H9 (cell line): ENCODE measurements at regions not wholly inside any gene's neighbourhood (a gene's known extent, or its start where the extent isn't known, plus 50 kb on each side); places are given as distances from the start of the nearest gene placed in this dataset.
A peak's percentile ranks its signal among the peaks of the same experiment; 100 is the strongest.

Experiments used
- DNase-seq: peaks from one replicate; pipeline ENCODE4 v3.0.0-alpha.2; 2017
- H2AFZ ChIP-seq: one replicate; pipeline ENCODE4 v1.6.1; 2013; ENCODE audit warnings: mild to moderate bottlenecking, low read length, control low read depth, moderate library complexity
- H2AK5ac ChIP-seq: 2 replicates; pipeline ENCODE4 v1.6.1; 2013; ENCODE audit warnings: low read length, control low read depth, mixed read lengths; ENCODE audit not compliant: insufficient read length
- H2BK120ac ChIP-seq: one replicate; pipeline ENCODE4 v1.6.1; 2013; ENCODE audit warnings: low read depth, mild to moderate bottlenecking, low read length, control low read depth, inconsistent platforms; ENCODE audit not compliant: poor library complexity, severe bottlenecking
- H2BK12ac ChIP-seq: 2 replicates; pipeline ENCODE4 v1.6.1; 2013; ENCODE audit warnings: low read length, control low read depth, mixed read lengths, low read depth; ENCODE audit not compliant: insufficient read length
- H2BK15ac ChIP-seq: 2 replicates; pipeline ENCODE4 v1.6.1; 2013; ENCODE audit warnings: low read depth, low read length, control low read depth
- H2BK20ac ChIP-seq: one replicate; pipeline ENCODE4 v1.6.1; 2013; ENCODE audit warnings: low read depth, mild to moderate bottlenecking, low read length, control low read depth, inconsistent platforms; ENCODE audit not compliant: poor library complexity, severe bottlenecking
- H2BK5ac ChIP-seq: 2 replicates; pipeline ENCODE4 v1.6.1; 2013; ENCODE audit warnings: low read length, control low read depth, mixed read lengths; ENCODE audit not compliant: insufficient read length
- H3K14ac ChIP-seq: 2 replicates; pipeline ENCODE4 v1.6.1; 2013; ENCODE audit warnings: low read length, control low read depth; ENCODE audit not compliant: insufficient read depth
- H3K18ac ChIP-seq: 2 replicates; pipeline ENCODE4 v1.6.1; 2013; ENCODE audit warnings: low read depth, mild to moderate bottlenecking, mixed read lengths, low read length, control low read depth; ENCODE audit not compliant: insufficient read length
- H3K23ac ChIP-seq: 2 replicates; pipeline ENCODE4 v1.6.1; 2013; ENCODE audit warnings: low read length, control low read depth, mixed read lengths, low read depth; ENCODE audit not compliant: insufficient read length
- H3K23me2 ChIP-seq: 2 replicates; pipeline ENCODE4 v1.6.1; 2013; ENCODE audit warnings: low read depth, mild to moderate bottlenecking, mixed read lengths, low read length, control low read depth; ENCODE audit not compliant: insufficient read length, poor library complexity, severe bottlenecking
- H3K27ac ChIP-seq: 2 replicates; pipeline ENCODE4 v1.5.1; 2013; ENCODE audit warnings: low read length, control low read depth, mixed read lengths, low read depth; ENCODE audit not compliant: insufficient read length
- H3K27me3 ChIP-seq: 2 replicates; pipeline ENCODE4 v1.6.1; 2013; ENCODE audit warnings: low read length, control low read depth, inconsistent platforms; ENCODE audit not compliant: insufficient read depth
- H3K4ac ChIP-seq: 2 replicates; pipeline ENCODE4 v1.6.1; 2013; ENCODE audit warnings: low read depth, mild to moderate bottlenecking, control low read depth, inconsistent platforms, low read length, moderate library complexity
- H3K4me1 ChIP-seq: 2 replicates; pipeline ENCODE4 v1.6.1; 2013; ENCODE audit warnings: low read length, control low read depth, inconsistent platforms; ENCODE audit not compliant: insufficient read depth
- H3K4me2 ChIP-seq: 2 replicates; pipeline ENCODE4 v1.6.1; 2013; ENCODE audit warnings: low read length, control low read depth, mixed read lengths; ENCODE audit not compliant: insufficient read length, insufficient read depth
- H3K56ac ChIP-seq: 2 replicates; pipeline ENCODE4 v1.6.1; 2013; ENCODE audit warnings: low read depth, mild to moderate bottlenecking, mixed read lengths, low read length, control low read depth; ENCODE audit not compliant: insufficient read length
- H3K79me1 ChIP-seq: 2 replicates; pipeline ENCODE4 v1.6.1; 2013; ENCODE audit warnings: low read depth, mild to moderate bottlenecking, moderate library complexity, low read length, control low read depth, inconsistent platforms; ENCODE audit not compliant: insufficient read depth, poor library complexity, severe bottlenecking
- H3K79me2 ChIP-seq: 2 replicates; pipeline ENCODE4 v1.6.1; 2013; ENCODE audit warnings: low read length, control low read depth, inconsistent platforms; ENCODE audit not compliant: insufficient read depth
- H3K9ac ChIP-seq: 2 replicates; pipeline ENCODE4 v1.6.1; 2013; ENCODE audit warnings: low read length, control low read depth, mixed read lengths; ENCODE audit not compliant: insufficient read length; ENCODE audit errors: extremely low read depth
- H3K9me3 ChIP-seq: one replicate; pipeline ENCODE4 v1.6.1; 2013; ENCODE audit warnings: low read depth, low read length, inconsistent platforms; ENCODE audit not compliant: control insufficient read depth
- H3T11ph ChIP-seq: one replicate; pipeline ENCODE4 v1.6.1; 2013; ENCODE audit warnings: mild to moderate bottlenecking, low read length, control low read depth, inconsistent platforms
- H4K20me1 ChIP-seq: one replicate; pipeline ENCODE4 v1.6.1; 2013; ENCODE audit not compliant: control insufficient read depth, insufficient read length, insufficient read depth
- H4K5ac ChIP-seq: 2 replicates; pipeline ENCODE4 v1.6.1; 2013; ENCODE audit warnings: low read depth, mild to moderate bottlenecking, mixed read lengths, low read length, control low read depth; ENCODE audit not compliant: insufficient read length
- H4K8ac ChIP-seq: replicated peaks from 2 replicates; pipeline ENCODE4 v1.6.1; 2013; ENCODE audit warnings: low read length, control low read depth, mixed read lengths, low read depth; ENCODE audit not compliant: insufficient read length
- H4K91ac ChIP-seq: 2 replicates; pipeline ENCODE4 v1.6.1; 2013; ENCODE audit warnings: low read depth, mild to moderate bottlenecking, moderate library complexity, mixed read lengths, low read length, control low read depth; ENCODE audit not compliant: insufficient read length
- H3K27ac Mint-ChIP-seq, 3 experiments: 2 replicates in 2 of 3; 3 replicates in 1 of 3; pipeline ENCODE4 v1.8.0; 2020 to 2021; ENCODE audit warnings: mixed read lengths in 3 of 3, mild to moderate bottlenecking in 1 of 3, moderate library complexity in 1 of 3
- H3K27me3 Mint-ChIP-seq: 2 replicates; pipeline ENCODE4 v1.8.0; 2021; ENCODE audit warnings: low read depth, mild to moderate bottlenecking, moderate library complexity, mixed read lengths
- H3K36me3 Mint-ChIP-seq, 3 experiments: 2 replicates in 2 of 3; 3 replicates in 1 of 3; pipeline ENCODE4 v1.8.0; 2020 to 2021; ENCODE audit warnings: low read depth in 3 of 3, mixed read lengths in 3 of 3; ENCODE audit not compliant: insufficient read depth in 1 of 3
- H3K4me1 Mint-ChIP-seq, 2 experiments: 2 replicates each; pipeline ENCODE4 v1.8.0; 2020; ENCODE audit warnings: mixed read lengths in 2 of 2
- H3K4me3 Mint-ChIP-seq, 2 experiments: 2 replicates in 1 of 2; 3 replicates in 1 of 2; pipeline ENCODE4 v1.8.0; 2020 to 2021; ENCODE audit warnings: mild to moderate bottlenecking in 2 of 2, mixed read lengths in 2 of 2, moderate library complexity in 1 of 2
- H3K9me3 Mint-ChIP-seq, 2 experiments: 2 replicates in 1 of 2; 3 replicates in 1 of 2; pipeline ENCODE4 v1.8.0; 2020; ENCODE audit warnings: mild to moderate bottlenecking in 2 of 2, mixed read lengths in 2 of 2, moderate library complexity in 1 of 2
- WGBS: extraction: QIAGEN DNeasy Blood & Tissue Kit; methylation state at CpG from one replicate; pipeline ENCODE4 v1.1.7; 2013; ENCODE audit warnings: missing lambda C conversion rate, low lambda C conversion rate, mixed read lengths; ENCODE audit not compliant: insufficient read length; ENCODE audit errors: extremely low coverage; 5-methylcytosine and 5-hydroxymethylcytosine counted together
- TF ChIP-seq, protein P1 (sequence below): fragments of 200-600 bp; sonication (generic); conservative IDR thresholded peaks from 3 replicates; pipeline ENCODE4 v1.8.0; 2021; ENCODE audit warnings: antibody characterized with exemption, mild to moderate bottlenecking

DNA sequence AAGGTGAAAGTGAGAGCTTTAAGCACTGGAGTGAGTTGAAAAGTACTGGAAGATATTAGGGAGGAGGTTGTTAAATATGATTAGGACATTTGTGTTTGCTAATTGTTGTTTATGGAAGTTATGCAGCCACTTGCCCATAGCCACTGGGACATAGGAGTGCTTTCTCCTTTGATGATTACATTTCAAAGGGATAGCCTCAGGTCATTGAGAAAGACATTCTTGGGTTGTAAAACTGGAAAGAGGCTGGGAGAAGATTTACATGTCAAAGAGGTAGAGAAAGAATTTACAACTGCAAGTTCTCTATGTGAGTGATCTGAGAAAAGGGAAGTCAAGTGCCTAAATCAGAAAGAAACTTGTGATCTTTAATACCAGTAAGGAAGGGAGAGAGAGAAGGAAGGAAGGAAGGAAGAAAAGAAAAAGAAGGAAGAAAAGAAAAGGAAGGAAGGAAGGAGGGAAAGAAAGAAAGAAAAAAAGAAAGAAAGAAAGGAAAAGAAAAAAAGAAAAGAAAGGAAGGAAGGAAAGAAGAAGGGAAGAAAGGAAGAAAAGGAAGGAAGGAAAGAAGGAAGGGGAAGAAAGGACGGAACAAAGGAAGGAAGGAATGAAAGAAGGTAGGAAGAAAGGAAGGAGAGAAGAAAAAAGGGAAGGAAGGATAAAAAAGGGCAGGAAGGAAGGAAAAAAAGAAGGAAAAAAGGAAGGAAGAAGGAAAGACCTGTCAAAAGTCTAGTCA is 284.6 kb upstream of the DPYD start:
- no peak overlapping the region for H3K14ac ChIP-seq
- no peak overlapping the region for H3K56ac ChIP-seq
- 100% methylated on average over 1 of the region's 1 CpG for WGBS
- H3K4me3 Mint-ChIP-seq, result no peak overlapping the region
- H3K27ac Mint-ChIP-seq, result peak overlapping the region in 2 of 3 experiments; percentile 8 to 11; a peak in 2 of 7 replicates
- H3K23ac ChIP-seq, result no peak overlapping the region
- H2BK12ac ChIP-seq, result no peak overlapping the region
- no peak overlapping the region for H2AK5ac ChIP-seq
- H2BK20ac ChIP-seq, result no peak overlapping the region
- no peaks in the 10 kb centered on the region for H3K36me3 Mint-ChIP-seq
- no peak overlapping the region for H3K27ac ChIP-seq
- H2BK15ac ChIP-seq, result no peak overlapping the region
- no peak overlapping the region for H4K8ac ChIP-seq
- H3K79me1 ChIP-seq, result no peaks in the 10 kb centered on the region
- H2BK120ac ChIP-seq, result no peak overlapping the region
- H3K9ac ChIP-seq, result no peak overlapping the region
- no peak for DNase-seq
- no peaks in the 10 kb centered on the region for H3K79me2 ChIP-seq
- H3T11ph ChIP-seq, result no peak overlapping the region
- no peaks in the 10 kb centered on the region for H4K20me1 ChIP-seq
- peaks cover 30 to 39% of the 10 kb centered on the region in 2 experiments for H3K4me1 Mint-ChIP-seq
- H3K27me3 ChIP-seq, result peaks cover 17% of the 10 kb centered on the region; the same call in 1 of the 2 replicates
- TF ChIP-seq, protein P1, sequence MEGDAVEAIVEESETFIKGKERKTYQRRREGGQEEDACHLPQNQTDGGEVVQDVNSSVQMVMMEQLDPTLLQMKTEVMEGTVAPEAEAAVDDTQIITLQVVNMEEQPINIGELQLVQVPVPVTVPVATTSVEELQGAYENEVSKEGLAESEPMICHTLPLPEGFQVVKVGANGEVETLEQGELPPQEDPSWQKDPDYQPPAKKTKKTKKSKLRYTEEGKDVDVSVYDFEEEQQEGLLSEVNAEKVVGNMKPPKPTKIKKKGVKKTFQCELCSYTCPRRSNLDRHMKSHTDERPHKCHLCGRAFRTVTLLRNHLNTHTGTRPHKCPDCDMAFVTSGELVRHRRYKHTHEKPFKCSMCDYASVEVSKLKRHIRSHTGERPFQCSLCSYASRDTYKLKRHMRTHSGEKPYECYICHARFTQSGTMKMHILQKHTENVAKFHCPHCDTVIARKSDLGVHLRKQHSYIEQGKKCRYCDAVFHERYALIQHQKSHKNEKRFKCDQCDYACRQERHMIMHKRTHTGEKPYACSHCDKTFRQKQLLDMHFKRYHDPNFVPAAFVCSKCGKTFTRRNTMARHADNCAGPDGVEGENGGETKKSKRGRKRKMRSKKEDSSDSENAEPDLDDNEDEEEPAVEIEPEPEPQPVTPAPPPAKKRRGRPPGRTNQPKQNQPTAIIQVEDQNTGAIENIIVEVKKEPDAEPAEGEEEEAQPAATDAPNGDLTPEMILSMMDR, result no peak
- no peaks in the 10 kb centered on the region; the same call in 1 of the 2 replicates for H3K4me1 ChIP-seq
- no peaks in the 10 kb centered on the region; a peak in 2 of 5 replicates for H3K9me3 Mint-ChIP-seq
- no peak overlapping the region for H4K5ac ChIP-seq
- H3K18ac ChIP-seq, result no peak overlapping the region
- no peak overlapping the region for H3K4ac ChIP-seq
- H3K23me2 ChIP-seq, result no peaks in the 10 kb centered on the region
- no peak overlapping the region for H2AFZ ChIP-seq
- H3K27me3 Mint-ChIP-seq, result peaks cover 63% of the 10 kb centered on the region
- no peaks in the 10 kb centered on the region for H3K9me3 ChIP-seq
- no peak overlapping the region for H2BK5ac ChIP-seq
- no peak overlapping the region for H3K4me2 ChIP-seq
- no peak overlapping the region for H4K91ac ChIP-seq
